CD4-positive, alpha-beta T cell (primary cell): ENCODE measurements at regions not wholly inside any gene's neighbourhood (a gene's known extent, or its start where the extent isn't known, plus 50 kb on each side); places are given as distances from the start of the nearest gene placed in this dataset.

Experiments
- ATAC-seq: fragments of 200-7000 bp; cut with Tn5 transposase; one replicate; pipeline ENCODE4 v1.10.0; 2022; ENCODE audit warnings: mild to moderate bottlenecking; ENCODE audit not compliant: poor library complexity
- CTCF ChIA-PET: fragments of 350-600 bp; sonication (Branson Sonifier 250); formaldehyde crosslinking; loops from one replicate; lab custom pipeline; 2021; ENCODE audit warnings: antibody characterized with exemption, inconsistent platforms; lab: Charles Lee
- POLR2A ChIA-PET: fragments of 350-600 bp; sonication (Branson Sonifier 250); formaldehyde crosslinking; loops from one replicate; lab custom pipeline; 2021; ENCODE audit warnings: antibody characterized with exemption, inconsistent platforms; lab: Charles Lee
- DNase-seq, 14 experiments: peaks; one replicate each; pipeline ENCODE4 v3.0.0-alpha.2; 2013 to 2020; ENCODE audit warnings: mixed read lengths in 2 of 14
- H3K27ac ChIP-seq, 2 donors: one replicate each; pipeline versions ENCODE4 v1.5.1 to v1.7.0; 2013; ENCODE audit warnings: low read length in 2 of 2, low read depth in 1 of 2, mild to moderate bottlenecking in 1 of 2
- H3K27me3 ChIP-seq, 2 experiments: 1 replicate in 1 of 2; 2 replicates in 1 of 2; pipeline versions ENCODE4 v1.6.1 to v1.7.0; 2013; ENCODE audit warnings: low read length in 2 of 2, control low read depth in 1 of 2, mild to moderate bottlenecking in 1 of 2, moderate library complexity in 1 of 2; ENCODE audit not compliant: insufficient read depth in 2 of 2, control insufficient read depth in 1 of 2
- H3K36me3 ChIP-seq: one replicate; pipeline ENCODE4 v1.6.1; 2013; ENCODE audit warnings: low read length, control low read depth; ENCODE audit not compliant: insufficient read depth
- H3K4me1 ChIP-seq: one replicate; pipeline ENCODE4 v1.6.1; 2013; ENCODE audit warnings: low read length, control low read depth; ENCODE audit not compliant: insufficient read depth
- H3K4me3 ChIP-seq: one replicate; pipeline ENCODE4 v1.5.1; 2013; ENCODE audit warnings: mild to moderate bottlenecking, low read length, moderate library complexity
- H3K9me3 ChIP-seq, 2 experiments: 1 replicate in 1 of 2; 2 replicates in 1 of 2; pipeline versions ENCODE4 v1.6.1 to v1.7.0; 2013; ENCODE audit warnings: low read length in 2 of 2, mild to moderate bottlenecking in 2 of 2, control low read depth in 1 of 2, moderate library complexity in 1 of 2; ENCODE audit not compliant: control insufficient read depth in 1 of 2, insufficient read depth in 1 of 2
- H3K27ac Mint-ChIP-seq: one replicate; pipeline ENCODE4 v1.8.0; 2020; ENCODE audit warnings: mixed read lengths
- H3K27me3 Mint-ChIP-seq: one replicate; pipeline ENCODE4 v1.8.0; 2021; ENCODE audit warnings: mixed read lengths
- H3K36me3 Mint-ChIP-seq: one replicate; pipeline ENCODE4 v1.8.0; 2021; ENCODE audit warnings: low read depth, mixed read lengths
- H3K4me1 Mint-ChIP-seq: one replicate; pipeline ENCODE4 v1.8.0; 2021; ENCODE audit warnings: low read depth, mixed read lengths
- H3K4me3 Mint-ChIP-seq: one replicate; pipeline ENCODE4 v1.8.0; 2020; ENCODE audit warnings: mild to moderate bottlenecking, mixed read lengths
- H3K9me3 Mint-ChIP-seq: one replicate; pipeline ENCODE4 v1.8.0; 2020; ENCODE audit warnings: mixed read lengths
- intact Hi-C, 2 experiments: fragments of 100-400 bp; cut with DNase I in 1 of 2; cut with micrococcal nuclease in 1 of 2; formaldehyde crosslinking; loops; one replicate each; pipeline versions ENCODE4 v1.15.1 to v1.9.0; 2023 to 2025; cut with DNase I, micrococcal nuclease
- TF ChIP-seq, protein P1 (sequence below): fragments of 200-600 bp; IDR thresholded peaks from one replicate; pipeline ENCODE4 v1.8.0; 2022; ENCODE audit warnings: antibody characterized with exemption, mild to moderate bottlenecking

DNA sequence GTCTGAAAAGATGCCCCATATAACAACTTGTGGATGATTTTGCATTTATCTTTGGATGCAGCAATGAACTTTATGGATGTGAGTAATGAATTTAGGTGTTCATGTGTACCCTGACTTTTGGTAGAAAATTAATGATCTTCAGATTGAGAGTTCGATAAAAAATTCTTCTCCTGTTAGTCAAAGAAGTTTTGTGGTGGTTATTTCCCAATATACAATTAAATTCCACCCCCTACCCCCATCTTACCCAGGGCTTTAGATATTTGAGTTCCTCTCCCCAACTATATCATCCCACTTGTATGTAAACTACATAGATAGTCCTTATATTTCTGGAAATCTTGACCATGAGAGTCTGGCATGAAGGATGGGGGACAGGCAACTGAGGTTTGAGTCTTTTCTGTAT, 126.1 kb upstream of the ALDH1A3 start:
- CTCF ChIA-PET = no interaction called here

DNA sequence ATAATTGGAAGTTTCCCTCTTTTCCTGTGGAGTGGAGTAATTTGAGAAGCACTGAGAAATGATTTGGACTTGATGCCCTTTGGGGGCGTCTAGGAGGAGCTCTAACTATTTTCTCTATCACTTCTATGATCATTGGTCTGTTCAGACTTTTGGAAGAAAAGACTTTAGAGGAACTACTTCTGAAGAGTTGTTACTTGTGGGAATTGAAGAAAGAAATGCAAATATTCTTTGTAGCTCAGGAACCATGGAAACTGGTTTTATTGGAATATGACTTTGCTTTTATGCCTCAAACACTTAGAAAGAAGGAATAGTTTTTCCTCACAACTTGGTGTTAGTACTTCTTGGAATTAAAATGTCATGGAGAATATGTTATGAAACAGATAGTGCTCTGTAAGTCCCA, 122.0 kb upstream of the ALDH1A3 start:
- Mint-ChIP-seq H3K27ac (no peak overlapping the region), H3K36me3 (no peaks in the 10 kb centered on the region), H3K4me1 (no peaks in the 10 kb centered on the region), H3K9me3 (no peaks in the 10 kb centered on the region), H3K4me3 (no peak overlapping the region), H3K27me3 (peaks cover 61% of the 10 kb centered on the region)
- ATAC-seq (no peak), DNase-seq (no peak)
- Histone ChIP-seq H3K9me3 (no peaks in the 10 kb centered on the region), H3K4me1 (no peaks in the 10 kb centered on the region), H3K27ac (no peak overlapping the region), H3K27me3 (peaks cover 7 to 15% of the 10 kb centered on the region in 2 experiments), H3K36me3 (no peaks in the 10 kb centered on the region), H3K4me3 (no peak overlapping the region)
- ChIA-PET POLR2A (no interaction called here), CTCF (interaction anchor here (0.7 kb wide), 1 partner anchor 1065 kb away, joined by 3 read pairs; no protein-coding TSS in a partner anchor)
- TF ChIP-seq, protein P1, sequence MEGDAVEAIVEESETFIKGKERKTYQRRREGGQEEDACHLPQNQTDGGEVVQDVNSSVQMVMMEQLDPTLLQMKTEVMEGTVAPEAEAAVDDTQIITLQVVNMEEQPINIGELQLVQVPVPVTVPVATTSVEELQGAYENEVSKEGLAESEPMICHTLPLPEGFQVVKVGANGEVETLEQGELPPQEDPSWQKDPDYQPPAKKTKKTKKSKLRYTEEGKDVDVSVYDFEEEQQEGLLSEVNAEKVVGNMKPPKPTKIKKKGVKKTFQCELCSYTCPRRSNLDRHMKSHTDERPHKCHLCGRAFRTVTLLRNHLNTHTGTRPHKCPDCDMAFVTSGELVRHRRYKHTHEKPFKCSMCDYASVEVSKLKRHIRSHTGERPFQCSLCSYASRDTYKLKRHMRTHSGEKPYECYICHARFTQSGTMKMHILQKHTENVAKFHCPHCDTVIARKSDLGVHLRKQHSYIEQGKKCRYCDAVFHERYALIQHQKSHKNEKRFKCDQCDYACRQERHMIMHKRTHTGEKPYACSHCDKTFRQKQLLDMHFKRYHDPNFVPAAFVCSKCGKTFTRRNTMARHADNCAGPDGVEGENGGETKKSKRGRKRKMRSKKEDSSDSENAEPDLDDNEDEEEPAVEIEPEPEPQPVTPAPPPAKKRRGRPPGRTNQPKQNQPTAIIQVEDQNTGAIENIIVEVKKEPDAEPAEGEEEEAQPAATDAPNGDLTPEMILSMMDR = no peak
- intact Hi-C loops = no loop called here

More for the DNA sequence above, 126.1 kb upstream of the ALDH1A3 start:
- no peak for DNase-seq
- Histone ChIP-seq H3K4me3 (no peak overlapping the region), H3K9me3 (peaks cover 0 to 2% of the 10 kb centered on the region in 2 experiments), H3K36me3 (no peaks in the 10 kb centered on the region), H3K27me3 (peaks cover 5 to 16% of the 10 kb centered on the region in 2 experiments), H3K4me1 (no peaks in the 10 kb centered on the region), H3K27ac (no peak overlapping the region)
- Mint-ChIP-seq H3K36me3 (no peaks in the 10 kb centered on the region), H3K27ac (no peak overlapping the region), H3K4me3 (no peak overlapping the region), H3K9me3 (peaks cover 3% of the 10 kb centered on the region), H3K27me3 (peaks cover 55% of the 10 kb centered on the region), H3K4me1 (no peaks in the 10 kb centered on the region)
- intact Hi-C loops = no loop called here
- ATAC-seq = no peak
- POLR2A ChIA-PET = no interaction called here
- TF ChIP-seq, protein P1 = no peak

DNA sequence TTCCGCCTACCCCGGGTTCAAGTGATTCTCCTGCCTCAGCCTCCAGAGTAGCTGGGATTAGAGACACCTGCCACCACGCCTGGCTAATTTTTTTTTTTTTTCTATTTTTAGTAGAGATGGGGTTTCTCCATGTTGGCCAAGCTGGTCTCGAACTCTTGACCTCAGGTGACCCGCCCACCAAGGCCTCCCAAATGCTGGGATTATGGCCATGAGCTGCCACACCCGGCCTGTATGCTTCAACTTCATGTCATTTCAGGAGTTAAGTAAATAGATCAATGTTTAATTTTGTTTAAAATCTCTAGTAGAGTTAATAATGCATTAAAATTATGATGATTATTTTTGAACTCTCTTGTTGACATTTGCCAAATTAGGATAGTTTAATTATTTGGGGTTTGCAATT, 121.1 kb upstream of the ALDH1A3 start:
- peaks cover 54% of the 10 kb centered on the region for H3K27me3 Mint-ChIP-seq
- no peak overlapping the region for H3K27ac ChIP-seq
- CTCF ChIA-PET = no interaction called here
- DNase-seq (no peak), ATAC-seq (no peak)
- intact Hi-C loops = no loop called here
- no peak overlapping the region for H3K4me3 ChIP-seq
- TF ChIP-seq, protein P1 = no peak
- H3K36me3 ChIP-seq = no peaks in the 10 kb centered on the region
- peaks cover 10 to 11% of the 10 kb centered on the region in 2 experiments for H3K27me3 ChIP-seq
- no peaks in the 10 kb centered on the region for H3K9me3 ChIP-seq
- no peaks in the 10 kb centered on the region for H3K9me3 Mint-ChIP-seq
- H3K27ac Mint-ChIP-seq = no peak overlapping the region
- no peaks in the 10 kb centered on the region for H3K4me1 ChIP-seq
- H3K36me3 Mint-ChIP-seq = no peaks in the 10 kb centered on the region
- H3K4me1 Mint-ChIP-seq = no peaks in the 10 kb centered on the region
- POLR2A ChIA-PET = no interaction called here
- no peak overlapping the region for H3K4me3 Mint-ChIP-seq
